H9 (cell line): ENCODE measurements at regions not wholly inside any gene's neighbourhood (a gene's known extent, or its start where the extent isn't known, plus 50 kb on each side); places are given as distances from the start of the nearest gene placed in this dataset.

Experiments used
- DNase-seq: peaks from one replicate; pipeline ENCODE4 v3.0.0-alpha.2; 2017
- H2AFZ ChIP-seq: one replicate; pipeline ENCODE4 v1.6.1; 2013; ENCODE audit warnings: mild to moderate bottlenecking, low read length, control low read depth, moderate library complexity
- H2AK5ac ChIP-seq: 2 replicates; pipeline ENCODE4 v1.6.1; 2013; ENCODE audit warnings: low read length, control low read depth, mixed read lengths; ENCODE audit not compliant: insufficient read length
- H2BK120ac ChIP-seq: one replicate; pipeline ENCODE4 v1.6.1; 2013; ENCODE audit warnings: low read depth, mild to moderate bottlenecking, low read length, control low read depth, inconsistent platforms; ENCODE audit not compliant: poor library complexity, severe bottlenecking
- H2BK12ac ChIP-seq: 2 replicates; pipeline ENCODE4 v1.6.1; 2013; ENCODE audit warnings: low read length, control low read depth, mixed read lengths, low read depth; ENCODE audit not compliant: insufficient read length
- H2BK15ac ChIP-seq: 2 replicates; pipeline ENCODE4 v1.6.1; 2013; ENCODE audit warnings: low read depth, low read length, control low read depth
- H2BK20ac ChIP-seq: one replicate; pipeline ENCODE4 v1.6.1; 2013; ENCODE audit warnings: low read depth, mild to moderate bottlenecking, low read length, control low read depth, inconsistent platforms; ENCODE audit not compliant: poor library complexity, severe bottlenecking
- H2BK5ac ChIP-seq: 2 replicates; pipeline ENCODE4 v1.6.1; 2013; ENCODE audit warnings: low read length, control low read depth, mixed read lengths; ENCODE audit not compliant: insufficient read length
- H3K14ac ChIP-seq: 2 replicates; pipeline ENCODE4 v1.6.1; 2013; ENCODE audit warnings: low read length, control low read depth; ENCODE audit not compliant: insufficient read depth
- H3K18ac ChIP-seq: 2 replicates; pipeline ENCODE4 v1.6.1; 2013; ENCODE audit warnings: low read depth, mild to moderate bottlenecking, mixed read lengths, low read length, control low read depth; ENCODE audit not compliant: insufficient read length
- H3K23ac ChIP-seq: 2 replicates; pipeline ENCODE4 v1.6.1; 2013; ENCODE audit warnings: low read length, control low read depth, mixed read lengths, low read depth; ENCODE audit not compliant: insufficient read length
- H3K23me2 ChIP-seq: 2 replicates; pipeline ENCODE4 v1.6.1; 2013; ENCODE audit warnings: low read depth, mild to moderate bottlenecking, mixed read lengths, low read length, control low read depth; ENCODE audit not compliant: insufficient read length, poor library complexity, severe bottlenecking
- H3K27ac ChIP-seq: 2 replicates; pipeline ENCODE4 v1.5.1; 2013; ENCODE audit warnings: low read length, control low read depth, mixed read lengths, low read depth; ENCODE audit not compliant: insufficient read length
- H3K27me3 ChIP-seq: 2 replicates; pipeline ENCODE4 v1.6.1; 2013; ENCODE audit warnings: low read length, control low read depth, inconsistent platforms; ENCODE audit not compliant: insufficient read depth
- H3K4ac ChIP-seq: 2 replicates; pipeline ENCODE4 v1.6.1; 2013; ENCODE audit warnings: low read depth, mild to moderate bottlenecking, control low read depth, inconsistent platforms, low read length, moderate library complexity
- H3K4me1 ChIP-seq: 2 replicates; pipeline ENCODE4 v1.6.1; 2013; ENCODE audit warnings: low read length, control low read depth, inconsistent platforms; ENCODE audit not compliant: insufficient read depth
- H3K4me2 ChIP-seq: 2 replicates; pipeline ENCODE4 v1.6.1; 2013; ENCODE audit warnings: low read length, control low read depth, mixed read lengths; ENCODE audit not compliant: insufficient read length, insufficient read depth
- H3K56ac ChIP-seq: 2 replicates; pipeline ENCODE4 v1.6.1; 2013; ENCODE audit warnings: low read depth, mild to moderate bottlenecking, mixed read lengths, low read length, control low read depth; ENCODE audit not compliant: insufficient read length
- H3K79me1 ChIP-seq: 2 replicates; pipeline ENCODE4 v1.6.1; 2013; ENCODE audit warnings: low read depth, mild to moderate bottlenecking, moderate library complexity, low read length, control low read depth, inconsistent platforms; ENCODE audit not compliant: insufficient read depth, poor library complexity, severe bottlenecking
- H3K79me2 ChIP-seq: 2 replicates; pipeline ENCODE4 v1.6.1; 2013; ENCODE audit warnings: low read length, control low read depth, inconsistent platforms; ENCODE audit not compliant: insufficient read depth
- H3K9ac ChIP-seq: 2 replicates; pipeline ENCODE4 v1.6.1; 2013; ENCODE audit warnings: low read length, control low read depth, mixed read lengths; ENCODE audit not compliant: insufficient read length; ENCODE audit errors: extremely low read depth
- H3K9me3 ChIP-seq: one replicate; pipeline ENCODE4 v1.6.1; 2013; ENCODE audit warnings: low read depth, low read length, inconsistent platforms; ENCODE audit not compliant: control insufficient read depth
- H3T11ph ChIP-seq: one replicate; pipeline ENCODE4 v1.6.1; 2013; ENCODE audit warnings: mild to moderate bottlenecking, low read length, control low read depth, inconsistent platforms
- H4K20me1 ChIP-seq: one replicate; pipeline ENCODE4 v1.6.1; 2013; ENCODE audit not compliant: control insufficient read depth, insufficient read length, insufficient read depth
- H4K5ac ChIP-seq: 2 replicates; pipeline ENCODE4 v1.6.1; 2013; ENCODE audit warnings: low read depth, mild to moderate bottlenecking, mixed read lengths, low read length, control low read depth; ENCODE audit not compliant: insufficient read length
- H4K8ac ChIP-seq: replicated peaks from 2 replicates; pipeline ENCODE4 v1.6.1; 2013; ENCODE audit warnings: low read length, control low read depth, mixed read lengths, low read depth; ENCODE audit not compliant: insufficient read length
- H4K91ac ChIP-seq: 2 replicates; pipeline ENCODE4 v1.6.1; 2013; ENCODE audit warnings: low read depth, mild to moderate bottlenecking, moderate library complexity, mixed read lengths, low read length, control low read depth; ENCODE audit not compliant: insufficient read length
- H3K27ac Mint-ChIP-seq, 3 experiments: 2 replicates in 2 of 3; 3 replicates in 1 of 3; pipeline ENCODE4 v1.8.0; 2020 to 2021; ENCODE audit warnings: mixed read lengths in 3 of 3, mild to moderate bottlenecking in 1 of 3, moderate library complexity in 1 of 3
- H3K27me3 Mint-ChIP-seq: 2 replicates; pipeline ENCODE4 v1.8.0; 2021; ENCODE audit warnings: low read depth, mild to moderate bottlenecking, moderate library complexity, mixed read lengths
- H3K36me3 Mint-ChIP-seq, 3 experiments: 2 replicates in 2 of 3; 3 replicates in 1 of 3; pipeline ENCODE4 v1.8.0; 2020 to 2021; ENCODE audit warnings: low read depth in 3 of 3, mixed read lengths in 3 of 3; ENCODE audit not compliant: insufficient read depth in 1 of 3
- H3K4me1 Mint-ChIP-seq, 2 experiments: 2 replicates each; pipeline ENCODE4 v1.8.0; 2020; ENCODE audit warnings: mixed read lengths in 2 of 2
- H3K4me3 Mint-ChIP-seq, 2 experiments: 2 replicates in 1 of 2; 3 replicates in 1 of 2; pipeline ENCODE4 v1.8.0; 2020 to 2021; ENCODE audit warnings: mild to moderate bottlenecking in 2 of 2, mixed read lengths in 2 of 2, moderate library complexity in 1 of 2
- H3K9me3 Mint-ChIP-seq, 2 experiments: 2 replicates in 1 of 2; 3 replicates in 1 of 2; pipeline ENCODE4 v1.8.0; 2020; ENCODE audit warnings: mild to moderate bottlenecking in 2 of 2, mixed read lengths in 2 of 2, moderate library complexity in 1 of 2
- CTCF ChIP-seq: fragments of 200-600 bp; sonication (generic); conservative IDR thresholded peaks from 3 replicates; pipeline ENCODE4 v1.8.0; 2021; ENCODE audit warnings: antibody characterized with exemption, mild to moderate bottlenecking
- WGBS: extraction: QIAGEN DNeasy Blood & Tissue Kit; methylation state at CpG from one replicate; pipeline ENCODE4 v1.1.7; 2013; ENCODE audit warnings: missing lambda C conversion rate, low lambda C conversion rate, mixed read lengths; ENCODE audit not compliant: insufficient read length; ENCODE audit errors: extremely low coverage; 5-methylcytosine and 5-hydroxymethylcytosine counted together

- Mint-ChIP-seq H3K27ac (no peak overlapping the region), H3K36me3 (no peaks in the 10 kb centered on the region; a peak in 1 of 7 replicates), H3K4me1 (peaks cover 0 to 8% of the 10 kb centered on the region in 2 experiments; a peak in 2 of 4 replicates), H3K27me3 (no peaks in the 10 kb centered on the region), H3K4me3 (no peak overlapping the region), H3K9me3 (peaks cover 0 to 3% of the 10 kb centered on the region in 2 experiments; a peak in 2 of 5 replicates)
- no peak overlapping the region for H3K4ac ChIP-seq
- H2BK20ac ChIP-seq: no peak overlapping the region
- no peaks in the 10 kb centered on the region; the same call in 1 of the 2 replicates for H3K4me1 ChIP-seq
- no peak for TF ChIP-seq CTCF
- no peak overlapping the region for H2BK5ac ChIP-seq
- no peaks in the 10 kb centered on the region for H3K79me1 ChIP-seq
- H2BK120ac ChIP-seq: no peak overlapping the region
- no peak overlapping the region for H3T11ph ChIP-seq
- H4K5ac ChIP-seq: no peak overlapping the region
- no peak for DNase-seq
- no peak overlapping the region for H3K23ac ChIP-seq
- H4K20me1 ChIP-seq: no peaks in the 10 kb centered on the region
- no peak overlapping the region for H3K14ac ChIP-seq
- H2BK15ac ChIP-seq: no peak overlapping the region
- no peak overlapping the region for H3K27ac ChIP-seq
- no CpG with 5 or more reads among the region's 3 CpGs for WGBS
- H2AK5ac ChIP-seq: no peak overlapping the region
- H3K79me2 ChIP-seq: no peaks in the 10 kb centered on the region
- H3K4me2 ChIP-seq: no peak overlapping the region
- H4K8ac ChIP-seq: no peak overlapping the region
- no peak overlapping the region for H3K56ac ChIP-seq
- no peaks in the 10 kb centered on the region for H3K27me3 ChIP-seq
- H3K23me2 ChIP-seq: no peaks in the 10 kb centered on the region
- H4K91ac ChIP-seq: no peak overlapping the region
- H3K9ac ChIP-seq: no peak overlapping the region
- H3K18ac ChIP-seq: no peak overlapping the region
- no peak overlapping the region for H2BK12ac ChIP-seq
- no peaks in the 10 kb centered on the region for H3K9me3 ChIP-seq
- H2AFZ ChIP-seq: no peak overlapping the region
Measured at GRCh38 chr4:42716996-42717395, 60.1 kb upstream of the ATP8A1 start.
